ENCODE measurements at regions not wholly inside any gene's neighbourhood (a gene's known extent, or its start where the extent isn't known, plus 50 kb on each side); places are given as distances from the start of the nearest gene placed in this dataset.
A peak's percentile ranks its signal among the peaks of the same experiment; 100 is the strongest.

GRCh38 chr11:95577716-95578460, 211.7 kb downstream of the FAM76B start:
- Mint-ChIP-seq H3K9me3 (ENCODE audit: insufficient read depth) (peaks cover 3% of the 10 kb centered on the region), H3K4me3 (no peak overlapping the region)

More at GRCh38 chr11:95577716-95578460, 211.7 kb downstream of the FAM76B start:
- Histone ChIP-seq H3K9me3 (ENCODE audit: control extremely low read depth in 1 of 3, control insufficient read depth in 2 of 3, insufficient read depth in 1 of 3, low read length in 2 of 3) (no peaks in the 10 kb centered on the region), H3K4me3 (ENCODE audit: control extremely low read depth in 1 of 5, extremely low read depth in 1 of 5, insufficient read depth in 1 of 5, low read depth in 2 of 5, low read length in 4 of 5) (no peak overlapping the region), H3K4me1 (ENCODE audit: control insufficient read depth in 2 of 2, insufficient read depth in 2 of 2, low read length in 2 of 2) (peaks cover 4% of the 10 kb centered on the region in 2 donors), H2AFZ (ENCODE audit: insufficient read depth, low read depth, low read length, poor library complexity, severe bottlenecking) (no peak overlapping the region), H3K4me2 (replicated peaks; ENCODE audit: low read depth, low read length, poor library complexity, severe bottlenecking) (no peak overlapping the region), H3K27me3 (replicated peaks in 1 of 4; ENCODE audit: control extremely low read depth in 1 of 4, control insufficient read depth in 3 of 4, insufficient read depth in 4 of 4, low read length in 3 of 4) (no peaks in the 10 kb centered on the region), H3K27ac (ENCODE audit: low read length in 2 of 2) (no peak overlapping the region), H3K79me2 (ENCODE audit: control insufficient read depth, insufficient read depth, low read length) (no peaks in the 10 kb centered on the region), H4K20me1 (ENCODE audit: control insufficient read depth, insufficient read depth, low read length, poor library complexity, severe bottlenecking) (no peaks in the 10 kb centered on the region), H3K9ac (ENCODE audit: low read length) (no peak overlapping the region), H3K36me3 (replicated peaks in 1 of 2; ENCODE audit: control extremely low read depth in 1 of 2, control insufficient read depth in 1 of 2, extremely low read depth in 1 of 2, insufficient read depth in 2 of 2, low read length in 1 of 2) (no peaks in the 10 kb centered on the region)
- no peak for TF ChIP-seq EZH2 (IDR thresholded peaks at IDR 0.05; ENCODE audit: borderline replicate concordance, insufficient read depth, low read depth, low read length, poor library complexity, severe bottlenecking)
- TF ChIP-seq, protein P1, sequence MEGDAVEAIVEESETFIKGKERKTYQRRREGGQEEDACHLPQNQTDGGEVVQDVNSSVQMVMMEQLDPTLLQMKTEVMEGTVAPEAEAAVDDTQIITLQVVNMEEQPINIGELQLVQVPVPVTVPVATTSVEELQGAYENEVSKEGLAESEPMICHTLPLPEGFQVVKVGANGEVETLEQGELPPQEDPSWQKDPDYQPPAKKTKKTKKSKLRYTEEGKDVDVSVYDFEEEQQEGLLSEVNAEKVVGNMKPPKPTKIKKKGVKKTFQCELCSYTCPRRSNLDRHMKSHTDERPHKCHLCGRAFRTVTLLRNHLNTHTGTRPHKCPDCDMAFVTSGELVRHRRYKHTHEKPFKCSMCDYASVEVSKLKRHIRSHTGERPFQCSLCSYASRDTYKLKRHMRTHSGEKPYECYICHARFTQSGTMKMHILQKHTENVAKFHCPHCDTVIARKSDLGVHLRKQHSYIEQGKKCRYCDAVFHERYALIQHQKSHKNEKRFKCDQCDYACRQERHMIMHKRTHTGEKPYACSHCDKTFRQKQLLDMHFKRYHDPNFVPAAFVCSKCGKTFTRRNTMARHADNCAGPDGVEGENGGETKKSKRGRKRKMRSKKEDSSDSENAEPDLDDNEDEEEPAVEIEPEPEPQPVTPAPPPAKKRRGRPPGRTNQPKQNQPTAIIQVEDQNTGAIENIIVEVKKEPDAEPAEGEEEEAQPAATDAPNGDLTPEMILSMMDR (IDR thresholded peaks at IDR 0.05) = no peak
- H3K27ac Mint-ChIP-seq = peak overlapping the region; percentile 13
- peak; percentile 80 for ATAC-seq (ENCODE audit: low read depth)
- no CpG with 5 or more reads among the region's 2 CpGs for WGBS (ENCODE audit: insufficient coverage)
- DNase-seq = peak; percentile 19
- CTCF ChIA-PET = no interaction called here
- POLR2A ChIA-PET = no interaction called here
- no peaks in the 10 kb centered on the region for H3K27me3 Mint-ChIP-seq
- intact Hi-C loops (cut with micrococcal nuclease) = loop anchor here (10.0 kb wide), 1 partner anchor 113 kb away; no protein-coding TSS in a partner anchor
- H3K4me1 Mint-ChIP-seq = peaks cover 15% of the 10 kb centered on the region

Measured in B cell (primary cell).